IMR-90 (cell line): ENCODE measurements at regions not wholly inside any gene's neighbourhood (a gene's known extent, or its start where the extent isn't known, plus 50 kb on each side); places are given as distances from the start of the nearest gene placed in this dataset.

Experiments
- CEBPB ChIP-seq: IDR thresholded peaks from 2 replicates; pipeline ENCODE4 v1.6.1; 2012; ENCODE audit warnings: low read depth, low read length, improper control_type of control experiment
- CHD1 ChIP-seq: IDR thresholded peaks from 2 replicates; pipeline ENCODE4 v1.6.1; 2012; ENCODE audit warnings: low read depth, low read length, improper control_type of control experiment
- MAFK ChIP-seq: IDR thresholded peaks from 2 replicates; pipeline ENCODE4 v1.6.1; 2012; ENCODE audit warnings: low read depth, low read length, improper control_type of control experiment
- RCOR1 ChIP-seq: IDR thresholded peaks from 2 replicates; pipeline ENCODE4 v1.6.1; 2012; ENCODE audit warnings: mild to moderate bottlenecking, low read length, improper control_type of control experiment; ENCODE audit not compliant: insufficient replicate concordance
- TF ChIP-seq, protein P1 (sequence below): conservative IDR thresholded peaks from 2 replicates; pipeline ENCODE4 v1.5.1; 2012; ENCODE audit warnings: mild to moderate bottlenecking, low read depth, low read length, improper control_type of control experiment

DNA sequence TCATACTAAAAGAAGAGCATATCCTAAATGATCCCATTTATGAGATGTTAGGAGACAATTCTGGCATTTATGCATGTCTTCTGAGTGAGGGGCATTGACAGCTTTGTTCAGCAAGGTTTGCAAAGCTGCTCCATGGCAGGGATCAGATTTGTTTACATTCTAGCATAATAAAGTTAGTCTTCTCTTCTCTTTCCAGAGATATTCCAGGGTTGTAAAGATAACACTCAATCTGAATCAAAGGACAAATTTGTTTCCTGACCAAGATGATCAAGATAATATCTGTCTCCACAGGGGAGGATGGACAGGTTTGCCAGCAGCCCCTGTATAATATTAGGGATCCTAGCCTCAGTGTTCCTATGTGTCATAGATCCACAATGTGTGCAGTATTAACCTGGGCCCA, 77.5 kb upstream of the ZC3H12C start:
- no peak for TF ChIP-seq CHD1
- TF ChIP-seq, protein P1, sequence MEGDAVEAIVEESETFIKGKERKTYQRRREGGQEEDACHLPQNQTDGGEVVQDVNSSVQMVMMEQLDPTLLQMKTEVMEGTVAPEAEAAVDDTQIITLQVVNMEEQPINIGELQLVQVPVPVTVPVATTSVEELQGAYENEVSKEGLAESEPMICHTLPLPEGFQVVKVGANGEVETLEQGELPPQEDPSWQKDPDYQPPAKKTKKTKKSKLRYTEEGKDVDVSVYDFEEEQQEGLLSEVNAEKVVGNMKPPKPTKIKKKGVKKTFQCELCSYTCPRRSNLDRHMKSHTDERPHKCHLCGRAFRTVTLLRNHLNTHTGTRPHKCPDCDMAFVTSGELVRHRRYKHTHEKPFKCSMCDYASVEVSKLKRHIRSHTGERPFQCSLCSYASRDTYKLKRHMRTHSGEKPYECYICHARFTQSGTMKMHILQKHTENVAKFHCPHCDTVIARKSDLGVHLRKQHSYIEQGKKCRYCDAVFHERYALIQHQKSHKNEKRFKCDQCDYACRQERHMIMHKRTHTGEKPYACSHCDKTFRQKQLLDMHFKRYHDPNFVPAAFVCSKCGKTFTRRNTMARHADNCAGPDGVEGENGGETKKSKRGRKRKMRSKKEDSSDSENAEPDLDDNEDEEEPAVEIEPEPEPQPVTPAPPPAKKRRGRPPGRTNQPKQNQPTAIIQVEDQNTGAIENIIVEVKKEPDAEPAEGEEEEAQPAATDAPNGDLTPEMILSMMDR: no peak
- TF ChIP-seq CEBPB: no peak
- no peak for TF ChIP-seq MAFK
- TF ChIP-seq RCOR1: no peak
